Neural progenitor cell (in vitro differentiated cells): ENCODE measurements at regions not wholly inside any gene's neighbourhood (a gene's known extent, or its start where the extent isn't known, plus 50 kb on each side); places are given as distances from the start of the nearest gene placed in this dataset.
A peak's percentile ranks its signal among the peaks of the same experiment; 100 is the strongest.

Experiments
- DNase-seq: peaks from one replicate; pipeline ENCODE4 v3.0.0-alpha.2; 2016; ENCODE audit warnings: low spot score
- H2AFZ ChIP-seq: fragments of 200-600 bp; sonication (generic); replicated peaks from 2 replicates; pipeline ENCODE4 v1.6.1; 2016; ENCODE audit warnings: antibody characterized with exemption
- H3F3A ChIP-seq: fragments of 200-600 bp; sonication (generic); 2 replicates; pipeline ENCODE4 v1.6.1; 2016; ENCODE audit warnings: antibody characterized with exemption, low read depth
- H3K27ac ChIP-seq: fragments of 200-600 bp; sonication (generic); 2 replicates; pipeline ENCODE4 v1.5.1; 2016; ENCODE audit warnings: mild to moderate bottlenecking
- H3K27me3 ChIP-seq: fragments of 200-600 bp; sonication (generic); 2 replicates; pipeline ENCODE4 v1.6.1; 2016; ENCODE audit warnings: mild to moderate bottlenecking, moderate library complexity
- H3K36me3 ChIP-seq: fragments of 200-600 bp; sonication (generic); 2 replicates; pipeline ENCODE4 v1.5.1; 2016
- H3K4me1 ChIP-seq: fragments of 200-600 bp; sonication (generic); 2 replicates; pipeline ENCODE4 v1.6.1; 2016; ENCODE audit warnings: mixed run types
- H3K4me2 ChIP-seq: fragments of 200-600 bp; sonication (generic); 2 replicates; pipeline ENCODE4 v1.6.1; 2016
- H3K4me3 ChIP-seq: fragments of 200-600 bp; sonication (generic); 2 replicates; pipeline ENCODE4 v1.5.1; 2016
- H3K79me2 ChIP-seq: fragments of 200-600 bp; sonication (generic); 2 replicates; pipeline ENCODE4 v1.6.1; 2016; ENCODE audit warnings: low read depth
- H3K9ac ChIP-seq: fragments of 200-600 bp; sonication (generic); 2 replicates; pipeline ENCODE4 v1.6.1; 2016
- H3K9me3 ChIP-seq: fragments of 200-600 bp; sonication (generic); 2 replicates; pipeline ENCODE4 v1.5.1; 2016; ENCODE audit warnings: low read depth
- H4K20me1 ChIP-seq: fragments of 200-600 bp; sonication (generic); 2 replicates; pipeline ENCODE4 v1.6.1; 2016; ENCODE audit warnings: low read depth
- H3K27ac Mint-ChIP-seq: 3 replicates; pipeline ENCODE4 v1.8.0; 2021; ENCODE audit warnings: mixed read lengths
- H3K27me3 Mint-ChIP-seq: 2 replicates; pipeline ENCODE4 v1.8.0; 2022; ENCODE audit warnings: low read depth, mild to moderate bottlenecking, inconsistent platforms, moderate library complexity, mixed read lengths; ENCODE audit not compliant: insufficient read depth
- H3K36me3 Mint-ChIP-seq: 3 replicates; pipeline ENCODE4 v1.8.0; 2021; ENCODE audit warnings: mixed read lengths
- H3K4me1 Mint-ChIP-seq: 3 replicates; pipeline ENCODE4 v1.8.0; 2021; ENCODE audit warnings: mixed read lengths
- H3K4me3 Mint-ChIP-seq: 3 replicates; pipeline ENCODE4 v1.8.0; 2021; ENCODE audit warnings: mild to moderate bottlenecking, moderate library complexity, mixed read lengths
- H3K9me3 Mint-ChIP-seq: 3 replicates; pipeline ENCODE4 v1.8.0; 2020; ENCODE audit warnings: mixed read lengths
- CTCF ChIP-seq: fragments of 200-600 bp; sonication (generic); IDR thresholded peaks from 2 replicates; pipeline ENCODE4 v1.5.1; 2017; ENCODE audit warnings: antibody characterized with exemption, mild to moderate bottlenecking
- EZH2 ChIP-seq: fragments of 200-600 bp; sonication (generic); IDR thresholded peaks from 2 replicates; pipeline ENCODE4 v1.6.1; 2017; ENCODE audit warnings: antibody characterized with exemption, mild to moderate bottlenecking, moderate library complexity
- EZH2phosphoT487 ChIP-seq: fragments of 200-600 bp; sonication (generic); IDR thresholded peaks from 2 replicates; pipeline ENCODE4 v1.6.1; 2017; ENCODE audit warnings: antibody characterized with exemption

GRCh38 chr19:28264556-28264955, 948.4 kb downstream of the UQCRFS1 start:
- H3K9me3 Mint-ChIP-seq: peaks cover 8% of the 10 kb centered on the region
- Histone ChIP-seq H3K4me2 (peak overlapping the region; percentile 7), H3K27me3 (no peaks in the 10 kb centered on the region), H3K4me1 (peaks cover 11% of the 10 kb centered on the region), H2AFZ (no peak overlapping the region), H3F3A (no peaks in the 10 kb centered on the region), H3K9ac (no peak overlapping the region), H3K79me2 (no peaks in the 10 kb centered on the region), H3K4me3 (no peak overlapping the region), H4K20me1 (no peaks in the 10 kb centered on the region), H3K36me3 (no peaks in the 10 kb centered on the region), H3K27ac (no peak overlapping the region), H3K9me3 (no peaks in the 10 kb centered on the region)
- TF ChIP-seq CTCF (no peak), EZH2 (no peak), EZH2phosphoT487 (no peak)
- no peaks in the 10 kb centered on the region for H3K36me3 Mint-ChIP-seq
- H3K4me3 Mint-ChIP-seq: no peak overlapping the region
- peak; percentile 18 for DNase-seq
- H3K4me1 Mint-ChIP-seq: peaks cover 10% of the 10 kb centered on the region
- H3K27ac Mint-ChIP-seq: no peak overlapping the region
- H3K27me3 Mint-ChIP-seq: no peaks in the 10 kb centered on the region

- H3K9me3 Mint-ChIP-seq: peaks cover 5% of the 10 kb centered on the region
- H3K36me3 Mint-ChIP-seq: no peaks in the 10 kb centered on the region
- Histone ChIP-seq H3K4me1 (peaks cover 1% of the 10 kb centered on the region), H3K9me3 (no peaks in the 10 kb centered on the region), H4K20me1 (no peaks in the 10 kb centered on the region), H3K9ac (no peak overlapping the region), H3K27me3 (no peaks in the 10 kb centered on the region), H3K27ac (no peak overlapping the region), H3K4me2 (no peak overlapping the region), H2AFZ (no peak overlapping the region), H3F3A (no peaks in the 10 kb centered on the region), H3K4me3 (no peak overlapping the region), H3K36me3 (no peaks in the 10 kb centered on the region), H3K79me2 (no peaks in the 10 kb centered on the region)
- H3K27me3 Mint-ChIP-seq: no peaks in the 10 kb centered on the region
- H3K27ac Mint-ChIP-seq: no peak overlapping the region
- peaks cover 7% of the 10 kb centered on the region for H3K4me1 Mint-ChIP-seq
- DNase-seq: no peak
- TF ChIP-seq CTCF (no peak), EZH2 (no peak), EZH2phosphoT487 (no peak)
- H3K4me3 Mint-ChIP-seq: no peak overlapping the region
These were observed 954.1 kb downstream of the UQCRFS1 start for GRCh38 chr19:28258829-28259228.

- Histone ChIP-seq H3K79me2 (no peaks in the 10 kb centered on the region), H3K4me2 (no peak overlapping the region), H3K36me3 (no peaks in the 10 kb centered on the region), H2AFZ (no peak overlapping the region), H3K9me3 (no peaks in the 10 kb centered on the region), H3F3A (no peaks in the 10 kb centered on the region), H3K27ac (no peak overlapping the region), H3K9ac (no peak overlapping the region), H3K4me3 (no peak overlapping the region), H3K27me3 (no peaks in the 10 kb centered on the region), H4K20me1 (no peaks in the 10 kb centered on the region), H3K4me1 (no peaks in the 10 kb centered on the region)
- Mint-ChIP-seq H3K27me3 (peaks cover 2% of the 10 kb centered on the region), H3K36me3 (no peaks in the 10 kb centered on the region), H3K27ac (no peak overlapping the region), H3K9me3 (peaks cover 4% of the 10 kb centered on the region), H3K4me1 (peaks cover 3% of the 10 kb centered on the region), H3K4me3 (no peak overlapping the region)
- TF ChIP-seq CTCF (no peak), EZH2phosphoT487 (no peak), EZH2 (no peak)
- DNase-seq: no peak
These were observed 955.6 kb downstream of the UQCRFS1 start for GRCh38 chr19:28257396-28257795.

- Histone ChIP-seq H3K4me2 (no peak overlapping the region), H3K27ac (no peak overlapping the region), H3K9ac (no peak overlapping the region), H3K79me2 (no peaks in the 10 kb centered on the region), H3F3A (no peaks in the 10 kb centered on the region), H2AFZ (no peak overlapping the region), H3K9me3 (no peaks in the 10 kb centered on the region), H3K36me3 (no peaks in the 10 kb centered on the region), H4K20me1 (no peaks in the 10 kb centered on the region), H3K27me3 (no peaks in the 10 kb centered on the region), H3K4me1 (no peaks in the 10 kb centered on the region), H3K4me3 (no peak overlapping the region)
- no peaks in the 10 kb centered on the region for H3K9me3 Mint-ChIP-seq
- no peak for DNase-seq
- no peaks in the 10 kb centered on the region for H3K36me3 Mint-ChIP-seq
- H3K27ac Mint-ChIP-seq: no peak overlapping the region
- H3K27me3 Mint-ChIP-seq: peaks cover 3% of the 10 kb centered on the region
- peaks cover 5% of the 10 kb centered on the region for H3K4me1 Mint-ChIP-seq
- TF ChIP-seq EZH2 (no peak), CTCF (no peak), EZH2phosphoT487 (no peak)
- H3K4me3 Mint-ChIP-seq: no peak overlapping the region
These were observed 965.7 kb downstream of the UQCRFS1 start for GRCh38 chr19:28247243-28247642.
